ENCODE measurements at regions not wholly inside any gene's neighbourhood (a gene's known extent, or its start where the extent isn't known, plus 50 kb on each side); places are given as distances from the start of the nearest gene placed in this dataset.

GRCh38 chr4:138558886-138559285, 316.7 kb upstream of the SLC7A11 start:
- Mint-ChIP-seq H3K4me3 (no peak overlapping the region), H3K4me1 (no peaks in the 10 kb centered on the region), H3K27me3 (ENCODE audit: low read depth in 3 of 3) (peaks cover 0 to 4% (median 3%) of the 10 kb centered on the region in 3 donors), H3K27ac (no peak overlapping the region), H3K9me3 (peaks cover 0 to 9% (median 2%) of the 10 kb centered on the region in 7 donors), H3K36me3 (no peaks in the 10 kb centered on the region)
- WGBS (ENCODE audit: insufficient coverage) = no CpG with 5 or more reads among the region's 1 CpG
- TF ChIP-seq, protein P1, sequence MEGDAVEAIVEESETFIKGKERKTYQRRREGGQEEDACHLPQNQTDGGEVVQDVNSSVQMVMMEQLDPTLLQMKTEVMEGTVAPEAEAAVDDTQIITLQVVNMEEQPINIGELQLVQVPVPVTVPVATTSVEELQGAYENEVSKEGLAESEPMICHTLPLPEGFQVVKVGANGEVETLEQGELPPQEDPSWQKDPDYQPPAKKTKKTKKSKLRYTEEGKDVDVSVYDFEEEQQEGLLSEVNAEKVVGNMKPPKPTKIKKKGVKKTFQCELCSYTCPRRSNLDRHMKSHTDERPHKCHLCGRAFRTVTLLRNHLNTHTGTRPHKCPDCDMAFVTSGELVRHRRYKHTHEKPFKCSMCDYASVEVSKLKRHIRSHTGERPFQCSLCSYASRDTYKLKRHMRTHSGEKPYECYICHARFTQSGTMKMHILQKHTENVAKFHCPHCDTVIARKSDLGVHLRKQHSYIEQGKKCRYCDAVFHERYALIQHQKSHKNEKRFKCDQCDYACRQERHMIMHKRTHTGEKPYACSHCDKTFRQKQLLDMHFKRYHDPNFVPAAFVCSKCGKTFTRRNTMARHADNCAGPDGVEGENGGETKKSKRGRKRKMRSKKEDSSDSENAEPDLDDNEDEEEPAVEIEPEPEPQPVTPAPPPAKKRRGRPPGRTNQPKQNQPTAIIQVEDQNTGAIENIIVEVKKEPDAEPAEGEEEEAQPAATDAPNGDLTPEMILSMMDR (IDR thresholded peaks at IDR 0.05) = no peak
- H3K9me3 ChIP-seq (replicated peaks in 1 of 2; ENCODE audit: control insufficient read depth in 1 of 2, insufficient read depth in 1 of 2, low read length in 2 of 2) = no peaks in the 10 kb centered on the region
- no peaks in the 10 kb centered on the region for H3K79me2 ChIP-seq (ENCODE audit: insufficient read depth, low read length)
- no peak overlapping the region for H2AFZ ChIP-seq (ENCODE audit: insufficient read depth, low read depth, low read length, poor library complexity, severe bottlenecking)
- H3K4me1 ChIP-seq (ENCODE audit: control insufficient read depth in 1 of 2, insufficient read depth in 2 of 2, low read length in 2 of 2) = no peaks in the 10 kb centered on the region
- H4K20me1 ChIP-seq (ENCODE audit: insufficient read depth, low read length) = no peaks in the 10 kb centered on the region
- intact Hi-C loops (cut with micrococcal nuclease) = no loop called here
- H3K4me2 ChIP-seq (replicated peaks; ENCODE audit: extremely low read depth, low read length, poor library complexity, severe bottlenecking) = no peak overlapping the region
- no peak overlapping the region for H3K27ac ChIP-seq (ENCODE audit: low read depth in 1 of 2, low read length in 2 of 2)
- no peak overlapping the region for H3K9ac ChIP-seq (ENCODE audit: insufficient read depth, low read length, poor library complexity, severe bottlenecking)
- H3K27me3 ChIP-seq (ENCODE audit: control insufficient read depth in 2 of 2, insufficient read depth in 2 of 2, low read length in 2 of 2) = no peaks in the 10 kb centered on the region
- no peak overlapping the region for H3K4me3 ChIP-seq (replicated peaks in 1 of 3; ENCODE audit: low read depth in 2 of 3, low read length in 3 of 3)
- no peak for DNase-seq
- no peaks in the 10 kb centered on the region for H3K36me3 ChIP-seq (replicated peaks in 1 of 2; ENCODE audit: control insufficient read depth in 1 of 2, insufficient read depth in 2 of 2, low read length in 2 of 2)

- Histone ChIP-seq H2AFZ (ENCODE audit: insufficient read depth, low read depth, low read length, poor library complexity, severe bottlenecking) (no peak overlapping the region), H3K9ac (ENCODE audit: insufficient read depth, low read length, poor library complexity, severe bottlenecking) (no peak overlapping the region), H3K4me3 (replicated peaks in 1 of 3; ENCODE audit: low read depth in 2 of 3, low read length in 3 of 3) (no peak overlapping the region), H4K20me1 (ENCODE audit: insufficient read depth, low read length) (no peaks in the 10 kb centered on the region), H3K79me2 (ENCODE audit: insufficient read depth, low read length) (no peaks in the 10 kb centered on the region), H3K9me3 (replicated peaks in 1 of 2; ENCODE audit: control insufficient read depth in 1 of 2, insufficient read depth in 1 of 2, low read length in 2 of 2) (no peaks in the 10 kb centered on the region), H3K27ac (ENCODE audit: low read depth in 1 of 2, low read length in 2 of 2) (no peak overlapping the region), H3K4me2 (replicated peaks; ENCODE audit: extremely low read depth, low read length, poor library complexity, severe bottlenecking) (no peak overlapping the region), H3K27me3 (ENCODE audit: control insufficient read depth in 2 of 2, insufficient read depth in 2 of 2, low read length in 2 of 2) (no peaks in the 10 kb centered on the region), H3K36me3 (replicated peaks in 1 of 2; ENCODE audit: control insufficient read depth in 1 of 2, insufficient read depth in 2 of 2, low read length in 2 of 2) (no peaks in the 10 kb centered on the region), H3K4me1 (ENCODE audit: control insufficient read depth in 1 of 2, insufficient read depth in 2 of 2, low read length in 2 of 2) (no peaks in the 10 kb centered on the region)
- WGBS (ENCODE audit: insufficient coverage) = no CpG with 5 or more reads among the region's 1 CpG
- H3K9me3 Mint-ChIP-seq = peaks cover 0 to 6% (median 4%) of the 10 kb centered on the region in 7 donors
- peaks cover 0 to 4% (median 0%) of the 10 kb centered on the region in 3 donors for H3K27me3 Mint-ChIP-seq (ENCODE audit: low read depth in 3 of 3)
- intact Hi-C loops (cut with micrococcal nuclease) = no loop called here
- no peaks in the 10 kb centered on the region for H3K36me3 Mint-ChIP-seq
- H3K4me1 Mint-ChIP-seq = no peaks in the 10 kb centered on the region
- TF ChIP-seq, protein P1 (IDR thresholded peaks at IDR 0.05) = peak; percentile 18
- H3K4me3 Mint-ChIP-seq = no peak overlapping the region
- DNase-seq = peak in 1 of 3 donors; percentile 20
- H3K27ac Mint-ChIP-seq = no peak overlapping the region
Observed at GRCh38 chr4:138555584-138555983, 313.4 kb upstream of the SLC7A11 start.

Data from CD14-positive monocyte (primary cell).